BJ (cell line): ENCODE measurements at regions not wholly inside any gene's neighbourhood (a gene's known extent, or its start where the extent isn't known, plus 50 kb on each side); places are given as distances from the start of the nearest gene placed in this dataset.

ENCODE experiments used
- CTCF ChIA-PET: fragments of 350-600 bp; formaldehyde crosslinking; extraction: SDS; loops from one replicate; lab custom pipeline; 2021; ENCODE audit warnings: antibody characterized with exemption, inconsistent platforms; lab: Yijun Ruan, JAX
- POLR2A ChIA-PET: fragments of 300-600 bp; sonication (Branson Sonifier 250); formaldehyde crosslinking; extraction: SDS; loops from one replicate; lab custom pipeline; 2021; ENCODE audit warnings: antibody characterized with exemption; lab: Charles Lee
- DNase-seq: peaks from one replicate; pipeline ENCODE4 v3.0.0-alpha.2; 2011; ENCODE audit warnings: low read depth
- H3K27me3 ChIP-seq: 2 replicates; pipeline ENCODE4 v1.6.0; 2011; ENCODE audit warnings: low read length; ENCODE audit not compliant: control insufficient read depth, insufficient read depth
- H3K36me3 ChIP-seq: 2 replicates; pipeline ENCODE4 v1.5.1; 2011; ENCODE audit warnings: low read length; ENCODE audit not compliant: control insufficient read depth, insufficient read depth
- H3K4me3 ChIP-seq: 2 replicates; pipeline ENCODE4 v1.5.1; 2011; ENCODE audit warnings: low read depth, mild to moderate bottlenecking, control low read depth, low read length
- CTCF ChIP-seq: IDR thresholded peaks from 2 replicates; pipeline ENCODE4 v1.5.1; 2011; ENCODE audit warnings: low read depth, mild to moderate bottlenecking, control low read depth, inconsistent platforms, low read length, moderate library complexity; ENCODE audit not compliant: insufficient read depth

DNA sequence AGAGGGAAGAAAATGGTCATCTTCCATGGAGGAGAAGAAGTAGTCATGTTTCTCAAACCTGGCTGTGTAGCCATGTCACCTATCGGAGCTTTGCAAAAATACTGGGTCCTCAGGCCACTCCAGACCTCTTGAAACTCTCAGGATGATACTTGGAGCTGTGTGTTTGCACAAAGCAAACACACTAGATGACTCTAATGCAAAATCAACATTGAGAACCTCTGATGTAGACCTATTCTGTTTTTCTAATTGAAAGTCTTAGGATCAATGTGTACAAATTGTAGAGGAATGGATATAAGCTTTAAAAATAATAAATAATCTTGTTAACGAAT, 444.3 kb downstream of the RND3 start:
- H3K36me3 ChIP-seq = no peaks in the 10 kb centered on the region
- TF ChIP-seq CTCF = no peak
- ChIA-PET POLR2A (no interaction called here), CTCF (interaction anchor here (0.6 kb wide), 1 partner anchor 39 kb away, joined by 4 read pairs; no protein-coding TSS in a partner anchor)
- no peaks in the 10 kb centered on the region for H3K27me3 ChIP-seq
- no peak overlapping the region for H3K4me3 ChIP-seq
- no peak for DNase-seq

DNA sequence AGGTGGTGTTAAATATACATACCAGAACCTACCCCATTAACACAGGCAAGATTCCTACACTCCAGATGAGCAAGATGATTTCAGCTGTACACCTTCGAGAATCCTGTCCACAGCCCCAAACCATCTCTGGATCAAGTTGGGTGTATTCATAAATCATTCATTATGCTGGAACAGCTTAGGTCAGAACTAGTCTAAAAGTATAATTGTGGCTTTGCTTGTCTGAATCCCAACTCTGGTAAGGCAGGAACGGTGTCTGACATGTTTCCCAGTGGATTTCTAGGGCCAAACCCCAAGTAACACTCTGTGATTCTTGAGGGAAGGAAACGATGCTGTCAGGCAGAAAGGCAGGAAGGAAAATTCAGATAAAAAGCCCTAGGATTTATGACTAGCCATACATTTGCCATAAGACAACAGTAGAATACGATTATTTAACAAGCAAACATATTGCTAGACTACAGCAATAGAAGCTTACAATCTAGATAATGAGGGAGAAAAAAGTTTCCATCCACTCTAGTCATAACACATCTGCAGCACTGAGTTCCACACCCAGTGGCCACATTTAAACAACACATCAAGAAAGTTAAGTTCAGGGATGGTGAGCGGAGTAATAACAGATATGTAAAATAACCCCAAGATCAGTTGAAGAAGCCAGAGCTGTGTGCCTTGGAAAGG, 444.8 kb downstream of the RND3 start:
- CTCF ChIA-PET = interaction anchor here (0.6 kb wide), 1 partner anchor 40 kb away, joined by 4 read pairs; no protein-coding TSS in a partner anchor

GRCh38 chr2:150041722-150042425, 445.6 kb downstream of the RND3 start:
- DNase-seq = no peak
- Histone ChIP-seq H3K27me3 (no peaks in the 10 kb centered on the region), H3K36me3 (no peaks in the 10 kb centered on the region), H3K4me3 (no peak overlapping the region)
- POLR2A ChIA-PET = no interaction called here
- TF ChIP-seq CTCF = no peak
- CTCF ChIA-PET = no interaction called here

More for the DNA sequence above, 444.8 kb downstream of the RND3 start:
- POLR2A ChIA-PET = no interaction called here
- no peak for TF ChIP-seq CTCF
- Histone ChIP-seq H3K4me3 (no peak overlapping the region), H3K27me3 (no peaks in the 10 kb centered on the region), H3K36me3 (no peaks in the 10 kb centered on the region)
- no peak for DNase-seq

GRCh38 chr2:150036622-150037021, 449.0 kb upstream of the MMADHC start:
- H3K36me3 ChIP-seq = no peaks in the 10 kb centered on the region
- H3K4me3 ChIP-seq = no peak overlapping the region
- DNase-seq = no peak
- ChIA-PET CTCF (no interaction called here), POLR2A (no interaction called here)
- no peaks in the 10 kb centered on the region for H3K27me3 ChIP-seq
- TF ChIP-seq CTCF = no peak

DNA sequence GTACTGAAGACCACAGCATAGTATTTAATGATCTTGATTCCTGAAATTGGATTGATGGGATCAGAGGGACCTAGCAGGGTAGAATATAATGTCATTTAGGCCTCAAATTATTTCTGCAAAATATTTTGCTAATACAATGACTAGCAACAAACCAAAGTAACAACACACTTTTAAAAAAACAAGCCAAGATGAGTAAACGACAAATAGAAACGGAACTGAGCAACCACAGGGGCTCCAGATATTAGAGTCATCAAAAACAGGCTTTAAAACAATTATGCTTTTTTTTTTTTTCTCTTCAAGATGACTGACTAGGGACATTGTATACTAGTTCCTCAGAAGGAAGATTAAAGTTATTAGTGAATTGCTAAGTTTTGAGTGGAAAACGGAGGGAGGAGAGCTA, 447.1 kb upstream of the MMADHC start:
- ChIA-PET CTCF (interaction anchor here (0.6 to 1.1 kb wide), 2 partner anchors 12 to 14 kb away, joined by 3 read pairs; no protein-coding TSS in a partner anchor), POLR2A (no interaction called here)
- Histone ChIP-seq H3K4me3 (no peak overlapping the region), H3K36me3 (no peaks in the 10 kb centered on the region), H3K27me3 (no peaks in the 10 kb centered on the region)
- TF ChIP-seq CTCF = no peak
- no peak for DNase-seq
